Stimulated activated CD8-positive, alpha-beta memory T cell treated with anti-CD3 and anti-CD28 coated beads, Interleukin-15, amount 100 ng/mL, for 4 hours (primary cell): ENCODE measurements at regions not wholly inside any gene's neighbourhood (a gene's known extent, or its start where the extent isn't known, plus 50 kb on each side); places are given as distances from the start of the nearest gene placed in this dataset.
"Not testable (repeated sequence)": the region's sequence is repeated elsewhere in the genome, so short reads cannot be mapped to it uniquely, and the experiment has no call there.

Experiments
- DNase-seq, 2 donors: peaks; one replicate each; pipeline ENCODE4 v3.0.0-alpha.2; 2020; ENCODE audit warnings: low read depth in 2 of 2

DNA sequence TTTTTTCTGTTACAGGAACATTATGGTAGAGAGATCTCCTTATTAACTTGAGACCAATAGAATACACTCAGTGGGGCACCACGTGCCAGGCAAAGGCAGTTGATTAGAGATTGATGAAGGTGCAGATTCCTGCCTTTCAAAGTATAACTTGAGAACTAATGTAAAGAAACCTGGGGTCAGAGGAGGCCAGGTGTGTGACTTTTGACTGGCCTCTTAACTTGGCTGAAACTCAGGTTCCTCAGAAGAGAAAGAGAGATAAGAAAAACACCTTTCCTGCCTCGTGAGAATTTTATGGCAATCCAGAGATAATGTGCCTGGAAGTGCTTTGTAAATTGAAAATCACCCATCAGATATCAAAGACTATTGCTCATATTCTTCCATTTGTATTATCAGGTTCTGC is 110.7 kb upstream of the GZMB start:
- DNase-seq: no peak

DNA sequence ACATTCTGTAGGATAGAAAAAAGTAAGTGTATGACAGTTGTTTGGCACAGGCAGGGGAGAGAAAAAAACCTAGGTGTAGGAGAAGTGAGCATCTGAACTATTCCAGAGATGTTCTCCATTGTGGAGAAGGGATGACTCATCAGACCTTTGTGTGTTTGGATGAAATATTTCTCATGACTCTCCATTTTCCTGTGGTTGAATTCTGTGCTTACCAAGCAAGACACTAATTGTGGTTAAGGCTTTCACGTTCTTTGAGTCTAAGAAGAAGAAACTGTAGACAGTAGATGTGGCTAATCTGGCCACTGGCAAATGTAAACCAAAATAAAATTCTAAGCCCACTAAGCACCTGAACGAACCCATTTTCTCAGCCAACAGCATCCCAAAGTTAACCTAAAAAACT is 107.9 kb upstream of the GZMB start:
- no peak for DNase-seq

DNA sequence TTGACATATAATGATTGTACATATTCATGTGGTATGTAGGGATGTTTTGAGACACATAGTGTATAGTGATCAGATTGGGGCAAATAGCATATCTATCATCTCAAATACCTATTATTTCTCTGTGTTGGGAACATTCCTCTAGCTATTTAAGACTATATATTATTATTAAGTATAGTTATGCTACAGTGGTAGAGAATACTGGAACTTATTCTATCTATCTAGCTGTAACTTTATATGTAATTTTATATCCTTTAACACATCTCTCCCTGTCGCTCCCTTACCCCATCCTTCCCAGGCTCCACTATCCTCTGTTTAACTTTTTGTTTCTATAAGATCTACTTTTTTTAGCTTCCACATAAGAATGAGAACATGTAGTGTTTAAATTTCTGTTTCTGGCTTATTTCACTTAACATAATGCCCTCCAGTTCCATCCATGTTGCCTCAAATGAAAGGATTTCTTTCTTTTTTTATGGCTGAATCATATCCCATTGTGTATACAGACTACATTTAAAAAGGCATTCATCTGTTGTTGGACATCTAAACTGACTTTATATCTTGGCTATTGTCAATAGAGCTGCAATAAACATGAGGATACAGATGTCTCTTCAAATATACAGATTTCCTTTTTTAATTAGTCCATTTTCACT is 102.1 kb upstream of the GZMB start:
- no peak for DNase-seq

DNA sequence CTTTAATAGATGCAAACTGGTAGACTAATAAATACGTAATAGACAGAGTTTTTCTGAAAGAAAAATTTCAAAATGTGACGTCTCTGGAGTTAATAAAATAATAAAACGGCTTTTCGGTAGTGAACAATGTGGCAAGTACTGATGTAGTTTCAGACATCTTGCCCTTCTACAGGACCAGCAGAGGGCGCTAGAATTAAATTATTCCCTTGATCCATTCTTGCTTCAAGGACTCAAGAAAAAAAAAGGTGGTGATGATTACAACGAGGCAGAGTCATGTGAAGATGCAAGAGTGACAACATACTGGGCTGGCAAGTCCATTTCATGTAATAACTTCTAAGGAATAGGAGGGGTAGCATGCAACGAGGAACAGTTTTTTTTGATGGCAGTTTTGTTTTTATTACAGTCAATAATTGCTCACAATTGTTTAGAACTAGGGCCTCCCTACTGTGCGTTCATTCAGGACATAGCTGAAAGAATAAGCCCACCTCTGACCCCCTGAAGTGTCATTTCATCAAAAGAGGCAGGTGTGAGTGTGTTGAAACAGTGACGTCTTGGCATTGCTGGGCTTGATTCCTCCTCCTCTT is 101.0 kb upstream of the GZMB start:
- DNase-seq: no peak

DNA sequence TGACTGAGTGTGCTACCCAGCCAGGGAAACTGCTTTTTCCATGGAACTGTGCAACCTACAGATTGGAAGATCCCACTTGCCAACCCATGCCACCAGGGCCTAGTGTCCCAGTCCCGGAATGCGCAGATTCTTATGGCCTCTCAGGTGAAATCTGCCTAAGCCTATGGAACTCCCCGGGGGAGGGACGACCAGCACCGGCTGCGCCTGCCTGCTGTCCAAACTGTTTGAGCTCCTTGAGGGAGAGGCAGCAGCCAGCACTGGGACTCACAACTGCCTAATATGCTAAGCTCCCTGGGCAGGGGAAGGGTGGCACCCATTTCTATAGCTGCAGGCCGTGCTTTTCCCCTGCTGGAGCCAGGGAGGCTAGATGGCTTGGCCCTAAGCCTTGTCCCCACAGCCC is 92.5 kb upstream of the GZMB start:
- no peak for DNase-seq

DNA sequence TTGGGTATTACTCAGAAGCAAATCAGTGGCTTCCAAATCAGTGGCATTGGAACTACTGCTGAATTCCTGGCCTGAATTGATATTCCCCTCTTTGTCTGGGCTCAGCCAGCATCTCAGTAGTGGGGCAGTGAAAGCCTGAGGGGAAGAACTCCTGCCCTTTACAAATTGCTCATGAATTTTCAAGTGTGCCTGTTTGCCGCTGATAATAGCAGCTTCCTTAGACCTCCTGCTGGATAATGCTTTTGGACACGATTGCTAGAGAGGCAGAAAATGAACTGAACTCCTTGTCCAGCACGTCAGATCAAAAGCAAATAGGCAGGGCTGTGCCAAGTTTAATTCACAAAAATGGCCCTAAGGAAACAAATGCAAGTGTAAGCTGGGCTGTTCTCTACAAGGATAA is 91.3 kb upstream of the GZMB start:
- no peak for DNase-seq

DNA sequence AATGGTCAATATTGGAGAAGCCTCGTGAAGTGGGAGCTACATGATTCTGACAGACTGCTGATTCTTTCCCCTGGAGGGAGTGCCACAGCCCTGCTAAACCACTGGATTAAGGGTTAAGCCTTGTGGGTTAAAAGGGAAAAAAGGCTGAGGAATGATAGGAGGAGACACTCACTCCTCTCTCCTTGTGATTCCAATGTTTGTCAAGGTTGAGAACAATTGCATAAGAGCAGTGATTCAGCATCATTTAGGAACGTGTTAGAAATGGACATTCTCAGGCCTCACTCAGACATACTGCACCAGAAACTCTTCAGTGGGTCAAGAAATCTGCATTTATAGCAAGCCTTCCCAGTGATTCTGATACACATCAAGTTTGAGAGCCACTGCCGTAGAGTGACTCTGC is 87.8 kb upstream of the GZMB start:
- DNase-seq: no peak

DNA sequence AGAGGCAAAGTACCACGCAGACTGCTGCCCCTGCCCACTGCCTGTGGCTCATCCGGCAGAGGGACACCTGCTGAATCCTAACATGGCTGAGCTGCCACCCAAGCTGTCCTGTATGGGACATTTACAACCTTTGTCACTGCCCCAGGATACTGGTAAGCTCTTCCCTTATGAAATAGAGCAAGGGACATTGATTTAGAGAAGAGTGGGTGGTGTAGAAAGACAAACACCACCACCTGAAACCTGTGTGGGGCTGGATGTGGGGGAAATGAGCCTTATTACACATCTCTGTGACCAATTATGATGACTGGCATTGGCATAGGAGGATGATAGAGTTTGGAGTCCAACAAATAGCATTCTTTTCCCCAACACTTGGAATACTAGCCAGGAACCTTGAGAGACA is 81.2 kb upstream of the GZMB start:
- DNase-seq: no peak

DNA sequence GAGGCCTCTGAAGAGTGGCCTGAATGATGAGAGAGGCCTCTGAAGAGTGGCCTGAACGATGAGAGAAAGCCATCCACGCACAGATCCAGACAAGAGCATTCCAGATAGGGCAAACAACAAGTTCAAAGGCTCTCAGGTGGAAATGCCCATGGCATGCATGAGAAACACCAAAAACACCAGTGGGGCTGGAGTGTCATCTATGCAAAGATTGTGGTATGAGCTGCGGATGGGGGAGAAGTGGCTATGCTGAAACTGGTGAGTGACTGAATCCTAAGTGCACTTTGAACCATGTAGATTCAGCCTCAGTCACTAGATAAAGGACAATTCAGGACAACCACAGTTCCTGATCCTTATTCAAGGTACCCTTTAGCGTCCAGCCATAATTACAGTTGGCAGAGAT is 79.4 kb upstream of the GZMB start:
- DNase-seq: no peak

DNA sequence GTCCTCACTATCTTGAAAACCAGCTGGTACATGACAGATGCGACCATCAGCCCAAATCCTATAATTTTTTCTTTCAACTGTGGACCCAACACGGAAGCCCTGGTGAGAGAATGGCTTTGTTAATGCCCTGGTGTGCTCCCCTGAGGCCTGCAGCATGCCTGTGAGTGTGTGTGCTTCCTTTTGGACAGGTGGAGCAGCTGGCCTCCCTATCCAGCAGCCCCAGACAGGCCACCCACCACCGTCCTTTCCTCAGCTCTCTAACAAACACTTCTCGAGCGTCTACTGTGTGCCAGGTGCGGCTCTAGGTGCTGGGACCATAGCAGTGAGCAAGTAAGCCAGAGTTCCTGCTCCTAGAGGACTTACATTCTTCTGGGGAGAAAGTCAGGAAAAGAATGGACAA is 78.9 kb upstream of the GZMB start:
- no peak for DNase-seq

DNA sequence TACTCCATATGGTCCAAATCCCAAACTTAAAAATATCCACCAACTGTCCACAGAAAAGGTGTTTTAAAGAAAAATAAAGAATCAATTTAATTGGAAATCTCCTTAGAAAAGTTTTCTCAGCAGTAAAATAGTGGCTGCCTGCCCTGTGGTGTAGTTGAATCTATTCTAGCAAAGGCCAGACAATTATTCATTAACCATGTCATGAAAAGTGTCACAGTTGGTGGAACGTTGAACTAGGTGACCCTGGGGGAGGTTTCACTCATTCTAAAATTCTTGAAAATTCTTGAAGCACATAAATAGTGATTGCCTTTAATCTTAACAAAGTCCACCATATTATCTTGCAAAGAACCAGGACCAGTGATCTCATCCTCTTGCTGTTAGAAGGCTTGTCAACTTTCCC is 78.4 kb upstream of the GZMB start:
- DNase-seq: no peak

DNA sequence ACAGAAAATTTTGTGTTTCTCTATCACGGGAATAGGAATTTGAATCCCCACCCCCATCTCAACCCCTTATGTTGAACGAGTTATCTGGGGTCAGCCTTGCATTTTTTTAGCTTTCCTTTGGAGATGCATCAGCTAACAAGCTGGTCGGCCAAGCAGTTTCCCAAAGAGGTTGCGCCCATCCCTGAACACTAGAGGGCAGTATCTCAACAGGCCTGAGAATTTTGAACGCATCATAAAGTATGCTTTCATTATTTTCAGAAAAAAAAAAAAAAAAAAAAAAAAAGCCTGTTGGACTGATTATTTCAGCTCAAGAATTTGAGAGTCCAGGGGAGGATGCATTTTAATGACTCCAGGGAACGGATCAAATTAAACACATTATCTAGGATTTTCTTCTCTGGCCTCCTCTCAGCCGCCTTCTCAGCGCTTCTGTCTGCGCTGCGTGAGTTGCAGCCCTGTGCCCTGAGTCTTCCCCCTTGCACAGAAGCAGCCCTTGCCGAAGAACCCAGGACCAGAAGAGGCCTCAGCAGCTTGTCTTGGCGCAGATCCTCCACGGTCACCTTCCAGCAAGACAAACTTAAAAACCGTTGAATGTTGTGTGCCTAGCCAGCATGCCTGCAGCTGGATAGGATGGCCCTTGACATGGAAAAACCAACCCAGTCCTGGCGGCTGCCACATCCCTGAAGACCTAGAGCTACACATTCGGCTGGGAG is 76.6 kb upstream of the GZMB start:
- DNase-seq: peak; percentile 20 to 42

DNA sequence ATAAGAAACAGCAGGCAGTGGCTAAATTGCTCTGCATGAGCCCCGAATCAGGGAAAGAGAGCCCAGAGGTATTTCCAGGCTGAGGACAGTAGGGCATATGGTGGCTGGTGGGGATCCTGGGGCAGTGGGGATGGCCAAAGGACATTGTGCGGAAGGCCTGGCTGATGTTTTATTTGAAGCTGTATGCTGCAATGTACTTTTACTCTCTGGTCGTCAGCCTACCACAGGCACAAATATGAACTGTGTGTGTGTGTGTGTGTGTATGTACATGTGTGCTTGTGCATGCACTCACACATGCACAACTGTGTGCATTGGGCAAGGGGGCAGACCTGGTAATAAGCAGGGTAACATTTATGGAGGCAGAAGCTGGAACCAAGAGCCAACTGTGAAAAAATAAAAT is 74.7 kb upstream of the GZMB start:
- DNase-seq: no peak

DNA sequence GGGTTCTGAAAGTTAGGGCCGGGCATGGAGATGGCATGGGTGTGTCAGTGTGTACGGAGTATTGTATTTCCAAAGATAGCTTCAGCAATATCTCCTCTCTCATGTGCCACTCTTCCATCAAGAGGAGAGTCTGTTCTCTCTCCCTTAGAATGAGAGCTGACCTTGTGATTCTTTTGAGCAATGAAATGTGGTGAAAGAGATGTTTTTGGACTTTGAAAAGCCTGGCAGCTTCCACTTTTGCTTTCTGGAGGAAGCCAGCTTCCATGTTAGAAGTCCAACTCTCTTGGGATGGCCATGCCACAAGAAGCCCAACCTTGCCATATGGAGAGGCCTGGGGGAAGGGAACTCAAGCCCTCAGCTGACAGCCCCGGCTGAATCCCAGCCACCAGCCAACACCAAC is 72.4 kb upstream of the GZMB start:
- DNase-seq: no peak

DNA sequence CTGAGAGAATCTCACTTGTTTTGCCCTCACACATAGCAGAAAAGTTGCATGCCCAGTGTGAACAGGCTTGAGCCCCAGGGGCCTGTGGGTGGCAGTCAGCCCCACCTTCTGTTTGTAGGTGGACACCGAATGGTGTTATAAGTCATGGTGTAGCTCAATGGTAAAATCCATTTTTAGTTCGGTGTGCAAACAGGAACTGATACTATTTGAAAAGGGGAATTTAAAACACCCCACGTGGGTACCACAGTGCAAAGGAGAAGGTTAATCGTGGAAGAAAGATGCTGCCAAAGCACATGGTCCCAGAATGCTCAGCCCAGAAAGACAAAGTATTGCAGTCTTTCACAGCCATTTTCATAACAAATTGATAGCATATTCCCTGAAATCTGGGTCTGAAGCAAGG is 71.8 kb upstream of the GZMB start:
- DNase-seq: no peak

DNA sequence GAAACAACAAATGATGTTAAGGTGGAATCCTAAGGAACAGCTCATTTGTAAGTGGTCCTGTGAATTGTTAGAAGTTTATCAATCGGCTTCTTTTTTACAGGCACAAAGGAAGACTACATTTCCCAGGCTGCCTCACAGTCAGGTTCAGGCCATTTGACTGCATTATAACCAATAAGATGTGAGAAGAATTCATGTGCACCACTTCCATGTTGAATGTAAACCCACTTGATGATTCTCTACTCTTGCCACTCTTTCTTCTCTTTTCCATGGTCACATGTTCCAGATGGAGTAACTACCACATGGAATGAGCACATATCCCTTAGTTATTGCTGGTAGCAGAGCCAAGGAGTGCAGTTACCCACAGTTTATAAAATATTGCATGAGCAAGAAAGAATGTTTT is 67.1 kb upstream of the GZMB start:
- no peak for DNase-seq

DNA sequence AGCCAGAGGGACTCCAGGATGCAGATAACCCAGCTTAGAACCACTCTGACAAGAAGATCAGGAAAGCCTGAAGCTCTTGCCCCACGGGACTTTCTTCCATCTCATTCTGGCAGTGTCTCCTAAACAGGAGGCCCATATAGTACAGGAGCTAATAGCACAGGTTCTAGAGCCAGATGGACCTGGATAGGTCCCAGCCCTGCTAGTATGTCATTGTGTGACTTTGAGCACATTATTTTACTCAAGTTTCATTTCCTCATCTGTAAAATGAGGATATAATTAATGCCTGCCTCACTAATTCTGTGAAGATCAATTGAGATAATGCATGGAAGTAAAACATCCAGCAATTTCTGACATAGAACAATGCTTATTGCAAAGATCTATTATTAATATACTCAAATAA is 66.5 kb upstream of the GZMB start:
- DNase-seq: no peak

DNA sequence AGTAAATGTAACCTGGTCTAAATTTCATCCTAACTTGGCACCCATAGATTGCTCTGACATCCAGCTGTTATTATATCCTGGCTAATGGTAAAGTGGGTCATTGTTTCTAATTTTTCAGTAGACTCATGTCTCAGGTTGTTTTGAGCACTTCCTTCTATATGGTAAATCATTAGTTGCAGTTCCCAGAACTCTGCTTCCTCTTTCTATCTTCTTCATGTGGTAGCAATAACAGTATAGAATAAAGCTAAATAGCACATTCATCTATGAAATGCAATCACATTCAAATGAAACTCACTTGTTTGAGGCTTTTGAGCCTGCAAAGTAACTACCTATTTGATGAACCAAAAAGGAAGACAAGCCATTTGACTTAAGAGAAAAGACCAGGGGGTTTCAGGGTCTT is 65.1 kb upstream of the GZMB start:
- DNase-seq: no peak

DNA sequence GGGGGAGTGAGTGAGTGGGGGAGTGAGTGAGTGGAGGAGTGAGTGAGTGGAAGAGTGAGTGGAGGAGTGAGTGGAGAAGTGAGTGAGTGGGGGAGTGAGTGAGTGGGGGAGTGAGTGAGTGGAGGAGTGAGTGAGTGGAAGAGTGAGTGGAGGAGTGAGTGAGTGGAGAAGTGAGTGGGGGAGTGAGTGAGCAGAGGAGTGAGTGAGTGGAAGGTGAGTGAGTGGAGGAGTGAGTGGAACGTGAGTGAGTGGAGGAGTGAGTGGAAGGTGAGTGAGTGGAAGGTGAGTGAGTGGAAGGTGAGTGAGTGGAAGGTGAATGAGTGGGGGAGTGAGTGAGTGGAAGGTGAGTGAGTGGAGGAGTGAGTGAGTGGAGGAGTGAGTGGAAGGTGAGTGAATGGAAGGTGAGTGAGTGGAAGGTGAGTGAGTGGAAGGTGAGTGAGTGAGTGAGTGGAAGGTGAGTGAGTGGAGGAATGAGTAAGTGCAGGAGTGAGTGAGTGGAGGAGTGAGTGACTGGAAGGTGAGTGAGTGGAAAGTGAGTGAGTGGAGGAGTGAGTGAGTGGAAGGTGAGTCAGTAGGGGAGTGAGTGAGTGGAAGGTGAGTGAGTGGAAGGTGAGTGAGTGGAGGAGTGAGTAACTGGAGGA is 62.4 kb upstream of the GZMB start:
- not testable (repeated sequence) for DNase-seq

DNA sequence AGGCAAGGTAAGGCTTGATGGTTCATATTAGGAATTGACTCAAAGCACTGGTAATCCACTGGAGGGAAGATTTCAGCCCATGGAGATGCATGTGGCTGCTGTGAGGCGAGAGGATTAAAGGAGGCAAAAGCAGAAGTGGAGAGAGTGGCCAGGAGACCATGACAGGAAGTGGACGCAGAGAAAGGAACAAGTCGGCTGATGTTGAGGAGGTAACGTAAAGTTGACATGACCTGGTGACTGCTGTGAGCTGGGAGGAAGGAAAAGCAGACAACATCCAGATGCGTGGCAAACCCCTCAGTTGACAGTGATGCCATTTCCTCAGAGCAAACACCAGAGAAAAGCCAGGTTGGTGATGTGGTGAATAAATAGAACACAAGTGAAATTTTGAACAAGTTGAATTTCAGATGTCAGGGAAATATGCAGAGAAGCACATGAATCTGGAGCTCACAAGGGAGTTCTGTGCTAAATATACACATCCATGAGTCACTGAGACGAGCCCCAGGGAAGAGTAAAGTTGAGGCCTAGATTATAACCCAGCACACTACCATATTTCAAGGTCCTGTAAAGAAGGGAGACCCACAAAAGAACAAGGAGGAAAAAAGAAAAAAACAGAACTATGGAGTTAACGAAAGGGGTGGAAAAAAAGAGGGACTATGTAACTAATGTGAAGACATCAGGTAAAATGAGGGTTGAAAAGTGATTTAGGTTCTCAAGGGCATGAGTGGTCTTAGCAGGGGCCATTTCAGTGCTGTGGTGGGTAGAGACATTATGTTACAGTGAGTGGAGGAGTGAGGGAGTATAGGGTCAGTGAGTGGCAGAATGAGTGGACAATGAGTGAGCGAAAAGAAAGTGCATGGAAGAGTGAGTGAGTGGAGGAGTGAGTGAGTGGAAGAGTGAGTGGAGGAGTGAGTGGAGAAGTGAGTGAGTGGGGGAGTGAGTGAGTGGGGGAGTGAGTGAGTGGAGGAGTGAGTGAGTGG is 61.6 kb upstream of the GZMB start:
- DNase-seq: no peak

DNA sequence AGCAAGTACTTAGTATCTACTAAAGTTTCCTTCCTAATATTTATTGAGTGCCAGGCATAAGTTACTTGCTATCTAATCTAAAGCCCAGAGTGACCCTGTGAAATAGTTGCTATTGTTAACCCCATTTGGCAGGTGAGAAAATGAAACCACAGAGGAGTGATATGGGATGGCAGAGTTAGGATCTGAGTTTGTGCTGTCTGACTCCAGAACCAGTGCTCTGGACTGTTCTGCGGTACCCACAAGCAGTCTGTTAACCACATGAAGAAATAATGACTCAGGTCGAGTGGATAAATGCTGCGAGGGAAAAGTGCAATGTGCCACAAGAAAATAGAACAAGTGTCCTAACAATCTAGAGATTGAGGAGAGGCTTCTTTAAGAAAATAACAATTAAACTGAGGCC is 60.7 kb upstream of the GZMB start:
- DNase-seq: no peak

DNA sequence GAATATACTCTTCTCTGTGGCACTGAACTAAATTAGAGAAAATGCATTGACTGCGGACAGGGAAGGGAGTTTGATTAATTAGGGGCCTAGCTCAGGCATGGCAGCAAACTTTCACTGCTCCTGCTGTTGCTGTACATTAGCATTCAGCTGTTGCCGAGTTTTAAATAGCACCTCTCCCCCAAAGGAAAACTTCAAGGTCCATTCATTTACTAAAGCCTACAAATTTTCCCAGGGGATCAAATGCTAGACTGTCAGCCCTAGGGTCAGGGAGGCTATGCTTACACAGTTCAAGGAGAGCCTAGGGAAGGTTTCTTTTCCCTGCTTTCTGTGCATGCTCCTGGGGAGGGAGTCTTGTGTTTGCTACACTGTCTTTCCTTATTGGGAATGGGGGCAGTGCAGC is 60.0 kb upstream of the GZMB start:
- DNase-seq: no peak
